HFFc6 (cell line): ENCODE measurements at regions not wholly inside any gene's neighbourhood (a gene's known extent, or its start where the extent isn't known, plus 50 kb on each side); places are given as distances from the start of the nearest gene placed in this dataset.

Experiments used
- DNase-seq: peaks from one replicate; pipeline ENCODE4 v3.0.0-alpha.2; 2018
- H3K27ac Mint-ChIP-seq: 2 replicates; pipeline ENCODE4 v1.8.0; 2020; ENCODE audit warnings: mild to moderate bottlenecking, mixed read lengths
- H3K27me3 Mint-ChIP-seq: 2 replicates; pipeline ENCODE4 v1.8.0; 2021; ENCODE audit warnings: mild to moderate bottlenecking, moderate library complexity, mixed read lengths; ENCODE audit not compliant: insufficient read depth
- H3K36me3 Mint-ChIP-seq: 2 replicates; pipeline ENCODE4 v1.8.0; 2021; ENCODE audit warnings: low read depth, mixed read lengths
- H3K4me1 Mint-ChIP-seq: 2 replicates; pipeline ENCODE4 v1.8.0; 2020; ENCODE audit warnings: low read depth, mixed read lengths
- H3K4me3 Mint-ChIP-seq: 2 replicates; pipeline ENCODE4 v1.8.0; 2020; ENCODE audit warnings: mild to moderate bottlenecking, moderate library complexity, mixed read lengths
- H3K9me3 Mint-ChIP-seq: 2 replicates; pipeline ENCODE4 v1.8.0; 2020; ENCODE audit warnings: mild to moderate bottlenecking, mixed read lengths
- TF ChIP-seq, protein P1 (sequence below): fragments of 200-600 bp; sonication (generic); IDR thresholded peaks from 2 replicates; pipeline ENCODE4 v1.5.0; 2021; ENCODE audit warnings: antibody characterized with exemption, mild to moderate bottlenecking

DNA sequence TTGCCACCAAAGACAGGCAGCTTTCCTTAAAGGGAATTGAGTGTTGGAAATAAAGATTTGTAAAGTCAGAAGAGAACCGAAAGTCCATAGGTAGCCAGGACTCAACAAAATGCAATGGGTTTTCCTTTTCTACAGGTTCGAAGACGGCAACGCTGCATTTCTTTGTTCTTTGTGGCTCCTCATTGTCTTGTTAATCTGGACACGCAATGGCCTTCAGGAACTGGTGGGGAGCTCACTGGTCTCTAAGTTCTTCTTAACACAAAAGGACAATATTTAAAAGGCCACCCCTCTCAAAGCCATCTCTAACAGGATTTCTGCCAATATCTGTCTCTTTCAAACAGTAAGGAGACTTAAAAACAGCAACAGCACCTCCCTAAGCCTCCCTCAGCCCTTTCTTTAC, 170.6 kb downstream of the RMI1 start:
- no peak overlapping the region for H3K27ac Mint-ChIP-seq
- TF ChIP-seq, protein P1, sequence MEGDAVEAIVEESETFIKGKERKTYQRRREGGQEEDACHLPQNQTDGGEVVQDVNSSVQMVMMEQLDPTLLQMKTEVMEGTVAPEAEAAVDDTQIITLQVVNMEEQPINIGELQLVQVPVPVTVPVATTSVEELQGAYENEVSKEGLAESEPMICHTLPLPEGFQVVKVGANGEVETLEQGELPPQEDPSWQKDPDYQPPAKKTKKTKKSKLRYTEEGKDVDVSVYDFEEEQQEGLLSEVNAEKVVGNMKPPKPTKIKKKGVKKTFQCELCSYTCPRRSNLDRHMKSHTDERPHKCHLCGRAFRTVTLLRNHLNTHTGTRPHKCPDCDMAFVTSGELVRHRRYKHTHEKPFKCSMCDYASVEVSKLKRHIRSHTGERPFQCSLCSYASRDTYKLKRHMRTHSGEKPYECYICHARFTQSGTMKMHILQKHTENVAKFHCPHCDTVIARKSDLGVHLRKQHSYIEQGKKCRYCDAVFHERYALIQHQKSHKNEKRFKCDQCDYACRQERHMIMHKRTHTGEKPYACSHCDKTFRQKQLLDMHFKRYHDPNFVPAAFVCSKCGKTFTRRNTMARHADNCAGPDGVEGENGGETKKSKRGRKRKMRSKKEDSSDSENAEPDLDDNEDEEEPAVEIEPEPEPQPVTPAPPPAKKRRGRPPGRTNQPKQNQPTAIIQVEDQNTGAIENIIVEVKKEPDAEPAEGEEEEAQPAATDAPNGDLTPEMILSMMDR = no peak
- H3K27me3 Mint-ChIP-seq = no peaks in the 10 kb centered on the region; the same call in 1 of the 2 replicates

DNA sequence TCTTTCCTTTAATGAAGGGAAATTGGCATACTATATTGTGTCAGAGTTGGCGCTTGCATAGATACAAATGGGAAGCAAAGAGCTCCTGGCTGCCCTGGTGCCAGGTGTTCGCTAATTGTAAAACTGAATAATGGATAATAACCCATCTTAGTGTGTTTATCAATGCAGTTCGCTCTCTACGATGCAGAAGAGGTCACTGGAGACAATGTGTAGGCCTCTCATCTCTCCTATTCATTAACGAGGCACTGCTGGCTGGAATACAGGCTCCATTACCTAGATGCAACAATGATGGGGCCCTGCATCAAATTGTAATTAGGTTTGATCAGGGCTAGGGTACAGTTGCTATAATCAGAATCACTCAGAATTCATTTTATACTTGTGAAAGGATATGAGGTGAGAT, 171.0 kb downstream of the RMI1 start:
- H3K9me3 Mint-ChIP-seq = no peaks in the 10 kb centered on the region
- no peaks in the 10 kb centered on the region; the same call in 1 of the 2 replicates for H3K27me3 Mint-ChIP-seq

More for the DNA sequence above, 170.6 kb downstream of the RMI1 start:
- no peak overlapping the region for H3K4me3 Mint-ChIP-seq
- no peaks in the 10 kb centered on the region for H3K9me3 Mint-ChIP-seq
- H3K36me3 Mint-ChIP-seq = no peaks in the 10 kb centered on the region
- peaks cover 61% of the 10 kb centered on the region for H3K4me1 Mint-ChIP-seq
- no peak for DNase-seq

DNA sequence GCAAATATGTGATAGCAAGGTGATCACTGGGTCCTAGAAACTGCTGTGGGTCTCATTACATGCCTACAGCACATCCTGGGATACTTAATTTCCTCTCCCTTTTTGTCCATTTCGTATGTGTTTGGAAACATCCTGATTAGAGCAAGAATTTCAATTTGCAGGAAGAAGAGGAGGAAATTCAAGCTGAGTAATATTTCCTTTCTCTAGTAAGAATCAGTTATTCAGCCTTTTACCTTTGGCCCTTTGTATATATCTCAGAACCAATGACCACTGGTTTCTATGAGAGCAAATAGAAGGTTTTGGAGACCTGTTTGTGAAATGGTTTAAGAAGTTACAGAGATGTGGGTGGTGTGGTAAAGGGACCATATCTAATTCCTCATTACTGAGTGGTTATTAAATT, 171.6 kb downstream of the RMI1 start:
- no peak overlapping the region for H3K27ac Mint-ChIP-seq
- no peaks in the 10 kb centered on the region for H3K9me3 Mint-ChIP-seq
- H3K27me3 Mint-ChIP-seq = no peaks in the 10 kb centered on the region; the same call in 1 of the 2 replicates
- H3K4me1 Mint-ChIP-seq = peaks cover 52% of the 10 kb centered on the region
- TF ChIP-seq, protein P1 = no peak
- DNase-seq = no peak
- no peak overlapping the region for H3K4me3 Mint-ChIP-seq
- H3K36me3 Mint-ChIP-seq = no peaks in the 10 kb centered on the region

More for the DNA sequence above, 171.0 kb downstream of the RMI1 start:
- H3K27ac Mint-ChIP-seq = no peak overlapping the region
- DNase-seq = no peak
- H3K4me1 Mint-ChIP-seq = peaks cover 57% of the 10 kb centered on the region
- H3K4me3 Mint-ChIP-seq = no peak overlapping the region
- TF ChIP-seq, protein P1 = no peak
- H3K36me3 Mint-ChIP-seq = no peaks in the 10 kb centered on the region

DNA sequence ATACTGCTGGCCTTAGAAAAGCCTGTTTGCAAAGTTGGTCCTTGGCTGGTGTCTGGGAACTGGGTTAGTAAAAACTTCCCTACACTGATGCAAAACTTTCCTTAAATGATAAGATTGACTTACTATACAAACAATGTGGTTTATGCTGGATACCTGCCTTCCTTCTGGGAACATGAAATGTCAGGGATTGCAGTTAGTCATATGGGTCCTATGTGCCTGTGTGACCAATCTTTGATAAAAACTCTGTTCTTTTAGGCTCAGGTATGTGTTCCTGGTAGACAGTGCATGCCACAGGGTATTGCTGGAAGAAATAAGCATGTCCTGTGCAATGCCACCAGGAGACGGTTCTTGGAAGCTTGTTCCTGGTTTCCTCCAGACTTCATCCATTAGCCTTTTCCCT, 173.3 kb downstream of the RMI1 start:
- H3K27me3 Mint-ChIP-seq = no peaks in the 10 kb centered on the region; the same call in 1 of the 2 replicates
- DNase-seq = peak; percentile 25
- peak overlapping the region; percentile 52 for H3K27ac Mint-ChIP-seq
- H3K4me3 Mint-ChIP-seq = peak overlapping the region; percentile 14; the same call in 1 of the 2 replicates
- peaks cover 42% of the 10 kb centered on the region for H3K4me1 Mint-ChIP-seq
- TF ChIP-seq, protein P1 = no peak
- no peaks in the 10 kb centered on the region for H3K36me3 Mint-ChIP-seq
- H3K9me3 Mint-ChIP-seq = no peaks in the 10 kb centered on the region

DNA sequence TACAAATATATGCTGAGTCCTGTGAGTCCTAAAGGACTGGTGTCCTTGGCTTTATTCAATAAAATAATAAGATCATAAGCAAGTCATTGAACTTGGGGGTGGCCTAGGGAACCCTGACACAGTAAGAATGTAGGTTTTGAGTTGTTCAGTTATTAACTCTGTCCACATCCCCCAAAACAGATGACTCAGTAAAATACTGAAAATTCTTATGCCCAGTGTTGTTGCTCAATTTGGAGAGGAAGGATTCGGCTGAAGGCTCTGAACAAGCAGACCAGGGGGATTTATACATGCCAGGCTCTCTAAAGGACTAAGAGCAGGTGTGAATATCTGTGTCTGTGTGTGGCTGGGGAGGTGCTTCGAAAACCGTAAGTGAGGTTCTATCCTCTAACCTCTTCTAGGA, 173.7 kb downstream of the RMI1 start:
- peak; percentile 42 for DNase-seq
- H3K27ac Mint-ChIP-seq = peak overlapping the region; percentile 52
- TF ChIP-seq, protein P1 = no peak
- no peaks in the 10 kb centered on the region; the same call in 1 of the 2 replicates for H3K27me3 Mint-ChIP-seq
- H3K4me1 Mint-ChIP-seq = peaks cover 42% of the 10 kb centered on the region
- H3K36me3 Mint-ChIP-seq = no peaks in the 10 kb centered on the region
- peak overlapping the region; percentile 14; the same call in 1 of the 2 replicates for H3K4me3 Mint-ChIP-seq
- no peaks in the 10 kb centered on the region for H3K9me3 Mint-ChIP-seq
